Fibroblast of skin of abdomen (primary cell): ENCODE measurements at regions not wholly inside any gene's neighbourhood (a gene's known extent, or its start where the extent isn't known, plus 50 kb on each side); places are given as distances from the start of the nearest gene placed in this dataset.

ENCODE experiments used
- DNase-seq: peaks from one replicate; pipeline ENCODE4 v3.0.0-alpha.2; 2013

DNA sequence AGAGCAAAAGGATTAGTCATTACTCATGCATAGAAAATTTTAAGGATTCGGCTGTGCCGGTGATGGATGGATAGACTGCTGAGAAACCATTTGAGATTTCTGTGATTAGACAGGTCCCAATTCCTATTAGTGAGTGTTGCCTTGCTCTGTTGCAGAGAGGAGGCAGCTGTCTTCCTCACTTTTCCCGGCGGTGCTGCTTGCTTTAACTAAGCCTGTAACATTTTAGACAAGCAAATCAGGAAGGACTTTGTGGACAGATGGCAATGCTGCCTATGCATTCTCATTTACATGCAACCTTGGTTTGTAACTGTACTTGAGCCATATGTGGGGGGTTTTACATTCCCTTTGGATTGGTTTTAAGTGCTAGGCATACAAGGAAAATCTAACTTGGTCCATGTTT, 1176.3 kb downstream of the CDH18 start:
- DNase-seq, result no peak

GRCh38 chr5:18828351-18828750, 1159.6 kb downstream of the CDH18 start:
- DNase-seq, result no peak

GRCh38 chr5:18829539-18829938, 1158.5 kb downstream of the CDH18 start:
- no peak for DNase-seq

DNA sequence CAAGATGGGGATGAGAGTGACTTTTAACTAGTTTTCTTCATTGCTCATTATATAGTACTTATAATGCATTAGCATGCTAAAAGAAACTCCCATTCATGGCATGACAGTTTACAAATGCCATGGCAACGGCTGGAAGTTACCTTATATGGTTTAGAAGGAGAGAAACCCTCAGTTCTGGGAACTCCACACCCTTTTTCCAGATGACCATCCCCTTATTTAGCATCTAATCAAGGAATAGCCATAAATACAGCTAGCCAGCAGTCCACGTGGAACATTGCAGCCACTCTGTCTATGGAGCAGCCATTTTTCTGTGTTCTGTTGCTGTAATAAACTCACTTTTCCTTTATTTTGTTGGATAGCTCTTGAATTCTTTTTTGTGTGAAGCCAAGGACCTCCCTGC, 1137.8 kb downstream of the CDH18 start:
- DNase-seq, result no peak

- no peak for DNase-seq
These were observed 1115.0 kb downstream of the CDH18 start for GRCh38 chr5:18872978-18873377.

DNA sequence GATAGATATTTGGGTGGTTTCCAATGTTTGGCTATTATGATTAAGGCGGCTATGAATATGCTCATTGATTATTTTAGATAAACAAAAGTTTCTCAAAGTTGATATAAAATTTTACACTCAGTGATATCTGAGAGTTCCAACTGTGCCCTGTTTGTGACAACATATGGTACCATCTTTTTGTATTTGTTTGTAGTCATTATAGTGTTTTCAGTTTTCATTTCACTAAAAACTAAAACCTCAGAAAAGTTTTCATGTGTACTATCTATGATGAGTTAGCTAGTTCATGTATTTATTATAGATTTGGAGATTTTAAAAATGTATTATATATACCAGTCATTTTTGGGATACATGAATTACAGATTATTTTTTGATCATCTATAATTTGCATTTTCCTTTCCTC, 1111.4 kb downstream of the CDH18 start:
- no peak for DNase-seq

GRCh38 chr5:18881615-18882014, 1106.4 kb downstream of the CDH18 start:
- DNase-seq, result no peak

DNA sequence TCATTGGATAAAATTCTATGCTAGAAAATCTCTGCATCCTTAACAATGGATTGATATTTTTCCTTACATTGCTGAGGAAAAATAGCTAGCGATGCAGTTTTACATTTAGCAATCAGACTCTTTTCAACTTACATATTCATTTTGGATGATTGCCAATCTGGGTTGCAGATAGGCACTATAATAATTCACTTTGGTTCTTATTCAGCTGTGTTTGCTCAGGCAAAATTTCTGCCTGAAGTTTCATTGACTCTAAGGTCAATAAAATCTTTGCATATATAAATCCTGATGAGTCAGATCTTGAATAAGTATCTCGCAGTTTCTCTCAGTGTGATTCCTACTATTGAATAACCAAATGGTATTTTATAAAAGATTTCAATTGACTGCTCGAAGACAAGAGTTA, 1105.8 kb downstream of the CDH18 start:
- DNase-seq, result no peak

DNA sequence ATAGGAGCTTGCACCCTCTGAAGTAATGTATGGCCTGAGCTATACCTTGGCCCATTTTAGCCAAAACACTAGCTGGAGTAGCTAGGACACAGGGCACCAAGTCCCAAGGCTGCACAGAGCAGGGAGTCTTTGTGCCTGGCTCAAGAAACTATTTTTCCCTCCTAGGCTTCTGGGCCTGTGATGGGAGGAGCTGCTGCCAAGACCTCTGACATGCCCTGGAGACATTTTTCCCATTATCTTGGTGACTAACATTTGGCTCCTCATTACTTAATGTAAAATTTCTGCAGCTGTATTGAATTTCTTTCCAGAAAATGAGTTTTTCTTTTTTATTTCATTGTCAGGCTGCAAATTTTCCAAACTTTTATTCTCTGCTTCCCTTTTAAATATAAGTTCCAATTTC, 1099.2 kb downstream of the CDH18 start:
- no peak for DNase-seq

- DNase-seq, result no peak
These were observed 1087.4 kb downstream of the CDH18 start for GRCh38 chr5:18900644-18901043.

DNA sequence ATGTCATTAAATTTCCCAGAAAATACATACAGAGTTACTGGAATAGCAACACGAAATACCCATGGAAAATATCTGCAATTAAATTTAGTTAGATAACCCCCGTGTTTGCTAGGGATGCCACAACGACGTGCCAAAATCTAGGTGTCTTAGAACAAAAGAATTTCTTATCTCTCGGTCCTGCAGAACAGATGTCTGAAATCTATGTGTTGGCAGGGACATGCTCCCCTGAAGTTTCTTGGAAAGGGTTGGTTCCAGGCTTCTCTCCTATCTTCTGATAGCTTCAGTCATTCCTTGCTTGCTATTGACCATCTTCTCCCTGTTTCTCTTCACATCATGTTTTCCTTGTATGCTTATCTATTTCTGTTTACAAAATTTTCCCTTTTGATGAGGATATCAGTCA, 1067.0 kb downstream of the CDH18 start:
- no peak for DNase-seq

DNA sequence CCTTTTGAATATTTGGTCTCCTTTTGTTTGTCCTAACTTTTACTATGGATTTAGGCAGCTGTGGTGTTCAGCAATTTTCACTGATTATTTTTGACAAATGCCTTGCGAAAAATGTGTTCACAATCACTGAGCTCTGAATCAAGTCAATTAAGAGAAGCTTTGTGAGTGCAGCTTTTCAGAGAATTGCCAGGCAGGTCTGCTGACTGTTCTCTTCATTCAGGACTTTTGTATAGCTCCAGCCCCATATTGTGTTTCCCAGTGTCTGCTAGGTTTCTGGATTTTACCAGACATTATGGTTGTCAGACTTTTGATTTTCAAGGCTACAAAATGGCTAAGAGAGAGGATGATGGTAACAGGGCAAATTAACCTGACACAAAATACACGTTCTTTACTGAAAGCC, 1055.9 kb downstream of the CDH18 start:
- no peak for DNase-seq

- no peak for DNase-seq
These were observed 1043.2 kb downstream of the CDH18 start for GRCh38 chr5:18944771-18945170.

DNA sequence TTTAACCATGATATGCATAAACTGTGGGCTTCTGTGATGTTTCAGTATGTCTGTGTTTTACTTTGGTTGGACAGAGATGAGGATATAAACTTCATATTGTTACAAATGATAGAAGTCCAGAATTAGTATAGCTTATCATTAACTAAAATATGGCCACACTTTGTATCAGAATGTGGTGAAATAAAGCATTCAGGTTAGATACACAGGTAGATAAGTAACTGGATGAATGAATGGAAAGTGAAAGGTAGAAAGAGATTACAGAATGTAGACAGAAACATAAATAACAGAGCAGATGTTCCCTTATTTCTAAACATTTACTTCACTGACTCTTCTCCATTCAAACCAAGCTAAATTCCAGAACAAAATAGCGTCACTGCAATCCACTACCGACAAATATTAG, 1033.8 kb downstream of the CDH18 start:
- DNase-seq, result no peak

DNA sequence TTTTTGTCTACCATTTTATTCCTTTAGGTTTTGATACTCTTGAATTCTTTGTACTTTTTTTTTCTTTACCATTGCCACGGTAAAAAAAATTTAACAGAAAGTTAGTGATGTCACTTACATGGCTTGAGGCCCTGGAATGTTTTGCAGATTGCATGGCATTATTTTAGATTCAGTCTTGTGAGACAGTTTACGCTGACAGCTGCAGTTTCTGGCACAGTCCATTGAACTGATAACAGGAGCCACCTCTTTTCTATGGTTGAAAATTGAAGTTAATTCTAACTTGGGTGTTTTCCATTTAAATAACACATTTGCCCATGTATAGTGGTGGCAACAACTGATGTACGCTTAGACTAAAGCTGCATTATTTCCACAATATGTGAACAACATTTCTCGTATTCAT, 1028.5 kb downstream of the CDH18 start:
- no peak for DNase-seq

DNA sequence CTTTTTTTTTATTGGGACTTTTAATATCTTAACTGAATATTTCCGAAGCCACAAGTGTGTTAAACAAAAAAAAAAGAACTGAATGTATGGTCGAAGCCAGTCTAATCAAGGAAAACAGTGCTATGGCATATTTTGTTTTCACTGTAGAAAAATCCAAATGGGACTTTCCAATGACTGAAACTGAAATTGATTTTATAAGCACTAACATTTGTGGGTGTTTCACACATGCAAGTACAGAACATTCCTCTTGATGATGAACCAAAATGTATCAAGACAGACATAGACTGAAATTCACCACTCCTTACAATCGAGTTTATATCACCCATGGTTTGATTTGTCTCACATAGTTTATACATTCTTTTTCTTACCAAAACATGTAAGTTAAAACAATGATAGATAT, 1026.8 kb downstream of the CDH18 start:
- DNase-seq, result no peak

DNA sequence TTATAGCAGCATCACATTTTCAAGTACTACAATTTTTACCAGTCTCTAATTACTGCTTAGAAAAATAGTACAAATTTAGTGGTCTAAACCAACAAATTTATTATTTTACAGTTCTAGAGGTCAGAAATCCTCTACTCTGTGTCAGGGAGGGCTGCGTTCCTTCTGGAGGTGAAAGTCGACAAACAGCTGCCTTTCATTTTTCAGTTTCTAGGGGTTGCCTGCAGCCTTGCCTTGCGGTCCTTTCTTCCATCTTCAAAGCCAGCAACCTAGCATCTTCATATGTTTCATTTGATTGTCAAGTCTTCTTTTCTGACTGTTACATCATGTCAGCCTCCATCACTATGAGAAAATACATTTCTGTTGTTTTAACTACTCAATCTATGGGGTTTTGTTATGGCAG, 1022.1 kb downstream of the CDH18 start:
- no peak for DNase-seq

GRCh38 chr5:18967637-18968036, 1020.4 kb downstream of the CDH18 start:
- no peak for DNase-seq

DNA sequence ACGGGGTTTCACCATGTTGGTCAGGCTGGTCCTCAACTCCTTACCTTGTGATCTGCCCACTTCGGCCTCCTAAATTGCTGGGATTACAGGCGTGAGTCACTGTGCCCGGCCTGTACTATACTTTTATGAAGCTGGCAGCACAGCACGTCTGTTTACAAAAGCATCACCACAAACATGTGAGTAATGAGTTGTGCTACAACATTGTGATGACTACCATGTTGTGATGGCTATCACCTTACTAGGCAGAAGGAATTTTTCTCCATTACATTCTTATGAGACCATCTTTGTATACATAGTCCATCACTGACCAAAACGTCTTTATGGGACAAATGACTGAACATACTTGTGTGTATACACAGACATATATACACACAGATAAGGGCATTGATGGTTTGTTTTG, 1019.0 kb downstream of the CDH18 start:
- DNase-seq, result no peak

GRCh38 chr5:18970000-18970399, 1018.0 kb downstream of the CDH18 start:
- DNase-seq, result no peak

DNA sequence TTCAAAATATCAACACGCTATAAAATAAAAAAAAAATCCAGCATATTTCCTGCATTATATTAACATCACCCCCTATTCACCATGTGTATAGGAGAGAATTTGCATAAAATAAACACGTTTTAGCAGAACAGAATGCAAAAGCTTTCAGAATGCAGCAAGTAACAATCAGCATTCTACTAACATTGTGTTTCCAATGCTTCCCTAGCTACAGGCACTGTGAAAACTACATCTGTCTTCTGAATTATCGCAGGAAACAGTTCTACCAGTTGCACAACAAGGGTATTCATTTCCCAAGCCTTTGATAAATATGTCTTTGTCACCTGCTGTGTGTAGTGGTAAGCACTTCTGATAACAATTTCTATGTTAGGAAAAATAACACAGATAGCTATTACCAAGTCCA, 1015.8 kb downstream of the CDH18 start:
- no peak for DNase-seq

DNA sequence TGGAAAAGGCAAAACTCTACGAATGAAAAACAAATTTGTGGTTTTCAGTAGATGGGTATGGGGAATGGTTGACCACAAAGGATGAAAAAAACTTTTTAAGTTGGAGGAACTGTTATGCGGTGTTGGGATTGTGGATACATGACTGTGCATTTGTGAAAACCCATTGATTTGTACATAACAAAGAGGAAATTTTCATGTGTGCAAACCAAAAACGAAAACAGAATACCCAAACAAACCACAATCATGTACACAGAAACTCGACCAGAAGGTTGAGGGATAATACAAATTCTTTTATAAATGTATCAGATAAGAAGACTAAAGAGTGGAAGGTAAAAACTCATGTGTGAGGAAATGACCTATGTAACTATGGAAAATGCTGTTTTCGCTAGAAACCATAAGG, 1012.4 kb downstream of the CDH18 start:
- no peak for DNase-seq

- DNase-seq, result no peak
These were observed 1010.1 kb downstream of the CDH18 start for GRCh38 chr5:18977880-18978279.

GRCh38 chr5:18984559-18985080, 1003.4 kb downstream of the CDH18 start:
- no peak for DNase-seq

- DNase-seq, result no peak
These were observed 1002.7 kb downstream of the CDH18 start for GRCh38 chr5:18985171-18985758.
